WTC11 (cell line): ENCODE measurements at regions not wholly inside any gene's neighbourhood (a gene's known extent, or its start where the extent isn't known, plus 50 kb on each side); places are given as distances from the start of the nearest gene placed in this dataset.

Experiments
- ATAC-seq: fragments of 200-7000 bp; cut with Tn5 transposase; 2 replicates; pipeline ENCODE4 v1.10.0; 2021; ENCODE audit warnings: mild to moderate bottlenecking, moderate library complexity
- CTCF ChIA-PET: fragments of 300-600 bp; sonication (Branson Sonifier 250); formaldehyde crosslinking; loops from one replicate; lab custom pipeline; 2021; ENCODE audit warnings: antibody characterized with exemption; lab: Charles Lee
- POLR2A ChIA-PET: fragments of 350-600 bp; sonication (Branson Sonifier 250); formaldehyde crosslinking; loops from one replicate; lab custom pipeline; 2021; ENCODE audit warnings: antibody characterized with exemption; lab: Charles Lee
- DNase-seq: peaks from one replicate; pipeline ENCODE4 v3.0.0; 2021; ENCODE audit warnings: low spot score
- H3K27ac Mint-ChIP-seq: 2 replicates; pipeline ENCODE4 v1.8.0; 2021; ENCODE audit warnings: mixed read lengths
- H3K27me3 Mint-ChIP-seq: 2 replicates; pipeline ENCODE4 v1.8.0; 2021; ENCODE audit warnings: low read depth, mild to moderate bottlenecking, moderate library complexity, mixed read lengths
- H3K36me3 Mint-ChIP-seq: 2 replicates; pipeline ENCODE4 v1.8.0; 2021; ENCODE audit warnings: mixed read lengths
- H3K4me1 Mint-ChIP-seq: 2 replicates; pipeline ENCODE4 v1.8.0; 2022; ENCODE audit warnings: mixed read lengths
- H3K4me3 Mint-ChIP-seq: 2 replicates; pipeline ENCODE4 v1.8.0; 2021; ENCODE audit warnings: mild to moderate bottlenecking, moderate library complexity, mixed read lengths
- H3K9me3 Mint-ChIP-seq: 2 replicates; pipeline ENCODE4 v1.8.0; 2021; ENCODE audit warnings: mixed read lengths
- CREB1 ChIP-seq: sonication (generic); formaldehyde crosslinking; IDR thresholded peaks from 2 replicates; pipeline ENCODE4 v1.8.0; 2023; ENCODE audit warnings: mild to moderate bottlenecking, missing genetic modification reagents
- CREM ChIP-seq: sonication (generic); formaldehyde crosslinking; IDR thresholded peaks from 2 replicates; pipeline ENCODE4 v1.8.1; 2022; ENCODE audit warnings: mild to moderate bottlenecking, missing genetic modification reagents, moderate library complexity
- ETV6 ChIP-seq: sonication (generic); formaldehyde crosslinking; IDR thresholded peaks from 2 replicates; pipeline ENCODE4 v1.8.1; 2022; ENCODE audit warnings: mild to moderate bottlenecking, missing genetic modification reagents
- FOXP1 ChIP-seq: sonication (generic); formaldehyde crosslinking; IDR thresholded peaks from 2 replicates; pipeline ENCODE4 v1.8.0; 2022; ENCODE audit warnings: missing genetic modification reagents, mild to moderate bottlenecking, moderate library complexity, borderline replicate concordance
- GABPB1 ChIP-seq: sonication (generic); formaldehyde crosslinking; IDR thresholded peaks from 2 replicates; pipeline ENCODE4 v1.8.1; 2023; ENCODE audit warnings: mild to moderate bottlenecking, missing genetic modification reagents
- HMGA2 ChIP-seq: fragments of 250-450 bp; sonication (Bioruptor Pico); IDR thresholded peaks from 2 replicates; pipeline ENCODE4 v1.4.0; 2021; ENCODE audit warnings: mild to moderate bottlenecking, moderate library complexity
- PRRX2 ChIP-seq: fragments of 250-450 bp; sonication (Bioruptor Pico); IDR thresholded peaks from 2 replicates; pipeline ENCODE4 v1.8.0; 2021; ENCODE audit warnings: mild to moderate bottlenecking
- SMAD3 ChIP-seq: sonication (generic); formaldehyde crosslinking; IDR thresholded peaks from 2 replicates; pipeline ENCODE4 v1.8.0; 2022; ENCODE audit warnings: missing genetic modification reagents, mild to moderate bottlenecking, borderline replicate concordance
- SP1 ChIP-seq: sonication (generic); formaldehyde crosslinking; conservative IDR thresholded peaks from 2 replicates; pipeline ENCODE4 v1.8.1; 2022; ENCODE audit warnings: missing genetic modification reagents
- TEAD1 ChIP-seq: sonication (generic); formaldehyde crosslinking; IDR thresholded peaks from 2 replicates; pipeline ENCODE4 v1.8.0; 2022; ENCODE audit warnings: mild to moderate bottlenecking, missing genetic modification reagents
- ZBTB21 ChIP-seq: sonication (generic); formaldehyde crosslinking; IDR thresholded peaks from 2 replicates; pipeline ENCODE4 v1.8.1; 2023; ENCODE audit warnings: mild to moderate bottlenecking, missing genetic modification reagents, borderline replicate concordance
- ZNF121 ChIP-seq: sonication (generic); formaldehyde crosslinking; IDR thresholded peaks from 2 replicates; pipeline ENCODE4 v1.8.0; 2023; ENCODE audit warnings: missing genetic modification reagents
- ZNF219 ChIP-seq: sonication (generic); formaldehyde crosslinking; IDR thresholded peaks from 2 replicates; pipeline ENCODE4 v1.8.0; 2023; ENCODE audit warnings: missing genetic modification reagents, mild to moderate bottlenecking, borderline replicate concordance
- ZNF232 ChIP-seq: sonication (generic); formaldehyde crosslinking; IDR thresholded peaks from 2 replicates; pipeline ENCODE4 v1.8.0; 2022; ENCODE audit warnings: mild to moderate bottlenecking, missing genetic modification reagents
- ZNF396 ChIP-seq: fragments of 250-450 bp; sonication (Bioruptor Pico); IDR thresholded peaks from 2 replicates; pipeline ENCODE4 v1.8.0; 2021; ENCODE audit warnings: mild to moderate bottlenecking, moderate library complexity, borderline replicate concordance
- TF ChIP-seq, protein P1 (sequence below): sonication (generic); formaldehyde crosslinking; IDR thresholded peaks from 2 replicates; pipeline ENCODE4 v1.8.1; 2023; ENCODE audit warnings: mild to moderate bottlenecking, missing genetic modification reagents
- TF ChIP-seq, protein P2 (sequence below): fragments of 250-450 bp; sonication (Bioruptor Pico); IDR thresholded peaks from 2 replicates; pipeline ENCODE4 v1.8.0; 2021; ENCODE audit warnings: mild to moderate bottlenecking
- TF ChIP-seq, protein P3 (sequence below): sonication (generic); formaldehyde crosslinking; IDR thresholded peaks from 2 replicates; pipeline ENCODE4 v1.8.1; 2022; ENCODE audit warnings: mild to moderate bottlenecking, moderate library complexity, missing genetic modification reagents
- TF ChIP-seq, protein P4 (sequence below): sonication (generic); formaldehyde crosslinking; IDR thresholded peaks from 2 replicates; pipeline ENCODE4 v1.8.0; 2022; ENCODE audit warnings: mild to moderate bottlenecking, missing genetic modification reagents
- TF ChIP-seq, protein P5 (sequence below): sonication (generic); formaldehyde crosslinking; IDR thresholded peaks from 2 replicates; pipeline ENCODE4 v1.8.0; 2023; ENCODE audit warnings: missing genetic modification reagents
- TF ChIP-seq, protein P6 (sequence below): sonication (generic); formaldehyde crosslinking; IDR thresholded peaks from 2 replicates; pipeline ENCODE4 v1.8.1; 2023; ENCODE audit warnings: mild to moderate bottlenecking, moderate library complexity, missing genetic modification reagents
- TF ChIP-seq, protein P7 (sequence below): fragments of 250-450 bp; sonication (Bioruptor Pico); conservative IDR thresholded peaks from 2 replicates; pipeline ENCODE4 v1.9.0; 2021; ENCODE audit warnings: mild to moderate bottlenecking
- TF ChIP-seq, protein P8 (sequence below): sonication (generic); formaldehyde crosslinking; IDR thresholded peaks from 2 replicates; pipeline ENCODE4 v1.8.1; 2023; ENCODE audit warnings: mild to moderate bottlenecking, missing genetic modification reagents, moderate library complexity
- TF ChIP-seq, protein P9 (sequence below): sonication (generic); formaldehyde crosslinking; IDR thresholded peaks from 2 replicates; pipeline ENCODE4 v1.8.0; 2022; ENCODE audit warnings: mild to moderate bottlenecking, missing genetic modification reagents

DNA sequence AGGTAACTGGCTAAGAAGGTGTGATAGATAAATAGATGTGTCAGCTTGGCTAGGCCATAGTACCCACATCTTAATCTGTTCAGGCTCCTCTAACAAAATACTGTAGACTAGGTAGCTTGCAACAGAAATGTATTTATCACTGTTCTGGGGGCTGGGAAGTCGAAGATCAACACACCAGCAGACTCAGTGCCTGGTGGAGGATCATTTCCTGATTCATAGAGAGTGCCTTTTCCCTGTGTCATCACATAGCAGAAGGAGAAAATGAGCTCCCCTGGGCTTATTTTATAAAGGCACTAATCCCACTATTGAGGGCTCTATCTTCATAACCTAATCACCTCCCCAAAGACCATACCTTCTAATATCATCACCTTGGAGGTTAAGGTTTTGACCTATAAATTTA is 532.7 kb upstream of the OLFM3 start:
- TF ChIP-seq, protein P1, sequence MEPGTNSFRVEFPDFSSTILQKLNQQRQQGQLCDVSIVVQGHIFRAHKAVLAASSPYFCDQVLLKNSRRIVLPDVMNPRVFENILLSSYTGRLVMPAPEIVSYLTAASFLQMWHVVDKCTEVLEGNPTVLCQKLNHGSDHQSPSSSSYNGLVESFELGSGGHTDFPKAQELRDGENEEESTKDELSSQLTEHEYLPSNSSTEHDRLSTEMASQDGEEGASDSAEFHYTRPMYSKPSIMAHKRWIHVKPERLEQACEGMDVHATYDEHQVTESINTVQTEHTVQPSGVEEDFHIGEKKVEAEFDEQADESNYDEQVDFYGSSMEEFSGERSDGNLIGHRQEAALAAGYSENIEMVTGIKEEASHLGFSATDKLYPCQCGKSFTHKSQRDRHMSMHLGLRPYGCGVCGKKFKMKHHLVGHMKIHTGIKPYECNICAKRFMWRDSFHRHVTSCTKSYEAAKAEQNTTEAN (CRISPR knock-in tag): no peak
- no peak for TF ChIP-seq TEAD1 (CRISPR knock-in tag)
- no peak for TF ChIP-seq ZNF396
- TF ChIP-seq ETV6 (CRISPR knock-in tag): no peak
- no peak for TF ChIP-seq SMAD3 (CRISPR knock-in tag)
- no peak for TF ChIP-seq ZNF219 (CRISPR knock-in tag)
- TF ChIP-seq, protein P2, sequence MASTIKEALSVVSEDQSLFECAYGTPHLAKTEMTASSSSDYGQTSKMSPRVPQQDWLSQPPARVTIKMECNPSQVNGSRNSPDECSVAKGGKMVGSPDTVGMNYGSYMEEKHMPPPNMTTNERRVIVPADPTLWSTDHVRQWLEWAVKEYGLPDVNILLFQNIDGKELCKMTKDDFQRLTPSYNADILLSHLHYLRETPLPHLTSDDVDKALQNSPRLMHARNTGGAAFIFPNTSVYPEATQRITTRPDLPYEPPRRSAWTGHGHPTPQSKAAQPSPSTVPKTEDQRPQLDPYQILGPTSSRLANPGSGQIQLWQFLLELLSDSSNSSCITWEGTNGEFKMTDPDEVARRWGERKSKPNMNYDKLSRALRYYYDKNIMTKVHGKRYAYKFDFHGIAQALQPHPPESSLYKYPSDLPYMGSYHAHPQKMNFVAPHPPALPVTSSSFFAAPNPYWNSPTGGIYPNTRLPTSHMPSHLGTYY: no peak
- TF ChIP-seq SP1: no peak
- TF ChIP-seq, protein P3, sequence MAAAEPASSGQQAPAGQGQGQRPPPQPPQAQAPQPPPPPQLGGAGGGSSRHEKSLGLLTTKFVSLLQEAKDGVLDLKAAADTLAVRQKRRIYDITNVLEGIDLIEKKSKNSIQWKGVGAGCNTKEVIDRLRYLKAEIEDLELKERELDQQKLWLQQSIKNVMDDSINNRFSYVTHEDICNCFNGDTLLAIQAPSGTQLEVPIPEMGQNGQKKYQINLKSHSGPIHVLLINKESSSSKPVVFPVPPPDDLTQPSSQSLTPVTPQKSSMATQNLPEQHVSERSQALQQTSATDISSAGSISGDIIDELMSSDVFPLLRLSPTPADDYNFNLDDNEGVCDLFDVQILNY (CRISPR knock-in tag): no peak
- no peak for TF ChIP-seq ZBTB21 (CRISPR knock-in tag)
- TF ChIP-seq, protein P4, sequence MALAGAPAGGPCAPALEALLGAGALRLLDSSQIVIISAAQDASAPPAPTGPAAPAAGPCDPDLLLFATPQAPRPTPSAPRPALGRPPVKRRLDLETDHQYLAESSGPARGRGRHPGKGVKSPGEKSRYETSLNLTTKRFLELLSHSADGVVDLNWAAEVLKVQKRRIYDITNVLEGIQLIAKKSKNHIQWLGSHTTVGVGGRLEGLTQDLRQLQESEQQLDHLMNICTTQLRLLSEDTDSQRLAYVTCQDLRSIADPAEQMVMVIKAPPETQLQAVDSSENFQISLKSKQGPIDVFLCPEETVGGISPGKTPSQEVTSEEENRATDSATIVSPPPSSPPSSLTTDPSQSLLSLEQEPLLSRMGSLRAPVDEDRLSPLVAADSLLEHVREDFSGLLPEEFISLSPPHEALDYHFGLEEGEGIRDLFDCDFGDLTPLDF (CRISPR knock-in tag): no peak
- no peak for TF ChIP-seq ZNF232 (CRISPR knock-in tag)
- TF ChIP-seq, protein P5, sequence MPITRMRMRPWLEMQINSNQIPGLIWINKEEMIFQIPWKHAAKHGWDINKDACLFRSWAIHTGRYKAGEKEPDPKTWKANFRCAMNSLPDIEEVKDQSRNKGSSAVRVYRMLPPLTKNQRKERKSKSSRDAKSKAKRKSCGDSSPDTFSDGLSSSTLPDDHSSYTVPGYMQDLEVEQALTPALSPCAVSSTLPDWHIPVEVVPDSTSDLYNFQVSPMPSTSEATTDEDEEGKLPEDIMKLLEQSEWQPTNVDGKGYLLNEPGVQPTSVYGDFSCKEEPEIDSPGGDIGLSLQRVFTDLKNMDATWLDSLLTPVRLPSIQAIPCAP (CRISPR knock-in tag): no peak
- TF ChIP-seq, protein P6, sequence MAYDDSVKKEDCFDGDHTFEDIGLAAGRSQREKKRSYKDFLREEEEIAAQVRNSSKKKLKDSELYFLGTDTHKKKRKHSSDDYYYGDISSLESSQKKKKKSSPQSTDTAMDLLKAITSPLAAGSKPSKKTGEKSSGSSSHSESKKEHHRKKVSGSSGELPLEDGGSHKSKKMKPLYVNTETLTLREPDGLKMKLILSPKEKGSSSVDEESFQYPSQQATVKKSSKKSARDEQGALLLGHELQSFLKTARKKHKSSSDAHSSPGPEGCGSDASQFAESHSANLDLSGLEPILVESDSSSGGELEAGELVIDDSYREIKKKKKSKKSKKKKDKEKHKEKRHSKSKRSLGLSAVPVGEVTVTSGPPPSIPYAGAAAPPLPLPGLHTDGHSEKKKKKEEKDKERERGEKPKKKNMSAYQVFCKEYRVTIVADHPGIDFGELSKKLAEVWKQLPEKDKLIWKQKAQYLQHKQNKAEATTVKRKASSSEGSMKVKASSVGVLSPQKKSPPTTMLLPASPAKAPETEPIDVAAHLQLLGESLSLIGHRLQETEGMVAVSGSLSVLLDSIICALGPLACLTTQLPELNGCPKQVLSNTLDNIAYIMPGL (CRISPR knock-in tag): no peak
- no peak for TF ChIP-seq GABPB1
- TF ChIP-seq CREM (CRISPR knock-in tag): no peak
- Mint-ChIP-seq H3K9me3 (no peaks in the 10 kb centered on the region), H3K4me3 (no peak overlapping the region), H3K27me3 (no peaks in the 10 kb centered on the region; the same call in 1 of the 2 replicates), H3K36me3 (no peaks in the 10 kb centered on the region), H3K4me1 (no peaks in the 10 kb centered on the region), H3K27ac (no peak overlapping the region)
- DNase-seq: no peak
- CTCF ChIA-PET: no interaction called here
- POLR2A ChIA-PET: no interaction called here
- no peak for ATAC-seq

DNA sequence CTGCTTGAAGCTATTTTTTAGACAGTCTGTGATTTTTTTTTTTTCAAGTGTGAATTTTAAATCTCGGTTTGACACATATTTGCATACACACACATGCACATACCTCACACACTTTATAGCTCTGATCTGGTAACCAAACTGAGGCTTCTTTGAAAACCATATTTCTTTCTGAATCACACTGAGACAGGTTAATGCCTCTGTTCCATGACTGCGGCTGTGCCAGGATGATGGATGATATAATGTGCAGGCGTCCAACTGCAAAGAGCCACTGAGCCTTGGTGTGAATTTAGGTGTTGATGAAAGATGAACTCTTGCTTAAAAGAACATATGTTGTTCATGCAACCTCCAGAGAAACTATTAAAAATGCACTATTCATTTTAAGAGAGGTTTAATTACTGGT is 504.0 kb upstream of the OLFM3 start:
- Mint-ChIP-seq H3K9me3 (peaks cover 42% of the 10 kb centered on the region), H3K27ac (no peak overlapping the region), H3K36me3 (peaks cover 17% of the 10 kb centered on the region), H3K27me3 (no peaks in the 10 kb centered on the region), H3K4me3 (no peak overlapping the region), H3K4me1 (peaks cover 4% of the 10 kb centered on the region)
- ChIA-PET CTCF (no interaction called here), POLR2A (no interaction called here)
- DNase-seq: no peak
- no peak for ATAC-seq
- TF ChIP-seq, protein P7, sequence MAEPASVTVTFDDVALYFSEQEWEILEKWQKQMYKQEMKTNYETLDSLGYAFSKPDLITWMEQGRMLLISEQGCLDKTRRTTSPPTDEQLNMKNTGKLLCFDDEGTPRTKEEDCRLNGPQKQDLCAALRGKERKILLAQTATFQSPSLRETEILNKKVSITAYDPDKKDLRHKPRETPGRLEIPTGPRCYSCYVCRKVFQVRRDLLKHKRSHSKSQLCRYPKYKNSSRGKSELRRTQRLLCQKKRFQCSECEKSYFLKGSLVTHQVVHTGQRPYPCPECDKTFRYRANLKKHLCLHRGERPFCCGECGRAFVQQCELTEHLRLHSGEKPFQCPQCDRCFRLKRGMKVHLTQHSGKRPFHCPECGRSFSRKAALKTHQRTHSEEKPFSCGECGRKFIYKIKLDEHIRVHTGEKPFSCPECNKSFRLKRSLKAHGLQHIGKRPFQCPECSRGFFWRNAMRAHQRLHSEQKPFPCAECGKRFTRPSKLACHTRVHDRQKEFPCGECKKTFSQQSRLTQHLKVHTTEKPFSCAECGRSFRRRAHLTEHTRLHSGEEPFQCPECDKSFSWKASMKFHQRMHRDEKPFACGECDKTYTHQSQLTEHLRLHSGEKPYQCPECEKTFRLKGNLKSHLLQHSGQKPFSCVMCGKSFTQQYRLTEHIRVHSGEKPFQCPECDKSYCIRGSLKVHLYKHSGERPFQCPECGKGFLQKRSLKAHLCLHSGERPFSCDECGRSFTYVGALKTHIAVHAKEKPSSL (CRISPR knock-in tag): no peak
- TF ChIP-seq, protein P8, sequence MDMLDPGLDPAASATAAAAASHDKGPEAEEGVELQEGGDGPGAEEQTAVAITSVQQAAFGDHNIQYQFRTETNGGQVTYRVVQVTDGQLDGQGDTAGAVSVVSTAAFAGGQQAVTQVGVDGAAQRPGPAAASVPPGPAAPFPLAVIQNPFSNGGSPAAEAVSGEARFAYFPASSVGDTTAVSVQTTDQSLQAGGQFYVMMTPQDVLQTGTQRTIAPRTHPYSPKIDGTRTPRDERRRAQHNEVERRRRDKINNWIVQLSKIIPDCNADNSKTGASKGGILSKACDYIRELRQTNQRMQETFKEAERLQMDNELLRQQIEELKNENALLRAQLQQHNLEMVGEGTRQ: no peak
- no peak for TF ChIP-seq ZNF121 (CRISPR knock-in tag)
- TF ChIP-seq, protein P9, sequence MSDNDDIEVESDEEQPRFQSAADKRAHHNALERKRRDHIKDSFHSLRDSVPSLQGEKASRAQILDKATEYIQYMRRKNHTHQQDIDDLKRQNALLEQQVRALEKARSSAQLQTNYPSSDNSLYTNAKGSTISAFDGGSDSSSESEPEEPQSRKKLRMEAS (CRISPR knock-in tag): no peak
- TF ChIP-seq CREB1 (CRISPR knock-in tag): no peak
- TF ChIP-seq FOXP1 (CRISPR knock-in tag): no peak
- no peak for TF ChIP-seq ZNF219 (CRISPR knock-in tag)
- TF ChIP-seq ETV6 (CRISPR knock-in tag): no peak
- no peak for TF ChIP-seq PRRX2
- TF ChIP-seq, protein P5 (CRISPR knock-in tag): no peak
- no peak for TF ChIP-seq HMGA2 (CRISPR knock-in tag)
